GM12891 (cell line): ENCODE measurements at regions not wholly inside any gene's neighbourhood (a gene's known extent, or its start where the extent isn't known, plus 50 kb on each side); places are given as distances from the start of the nearest gene placed in this dataset.

Experiments
- PAX5 ChIP-seq: IDR thresholded peaks from 2 replicates; pipeline ENCODE4 v1.6.1; 2011; ENCODE audit warnings: low read length, moderate library complexity, mild to moderate bottlenecking; ENCODE audit not compliant: insufficient read depth, severe bottlenecking
- POLR2A ChIP-seq: IDR thresholded peaks from 2 replicates; pipeline ENCODE4 v1.6.1; 2011; ENCODE audit warnings: low read depth, low read length, control low read depth
- POLR2AphosphoS5 ChIP-seq: IDR thresholded peaks from 2 replicates; pipeline ENCODE4 v1.6.1; 2011; ENCODE audit warnings: low read depth, low read length, control low read depth
- POU2F2 ChIP-seq: IDR thresholded peaks from 2 replicates; pipeline ENCODE4 v1.6.1; 2011; ENCODE audit warnings: low read depth, mild to moderate bottlenecking, control low read depth, low read length, moderate library complexity
- SPI1 ChIP-seq: IDR thresholded peaks from 2 replicates; pipeline ENCODE4 v1.6.1; 2011; ENCODE audit warnings: low read depth, low read length, control low read depth
- TAF1 ChIP-seq: IDR thresholded peaks from 2 replicates; pipeline ENCODE4 v1.6.1; 2011; ENCODE audit warnings: low read depth, low read length, control low read depth

GRCh38 chr12:111107392-111108178 lies 187.2 kb upstream of the MYL2 start:
- TF ChIP-seq POLR2AphosphoS5 (no peak), POLR2A (no peak), SPI1 (no peak), TAF1 (no peak), PAX5 (no peak), POU2F2 (no peak)
